ENCODE measurements at regions not wholly inside any gene's neighbourhood (a gene's known extent, or its start where the extent isn't known, plus 50 kb on each side); places are given as distances from the start of the nearest gene placed in this dataset.

GRCh38 chr7:82559193-82559805 lies 115.7 kb upstream of the CACNA2D1 start:
- TF ChIP-seq SMC3 (conservative IDR thresholded peaks at IDR 0.05; ENCODE audit: poor library complexity) (no peak), EP300 (conservative IDR thresholded peaks at IDR 0.05; ENCODE audit: poor library complexity, severe bottlenecking) (peak; percentile 85), EZH2 (IDR thresholded peaks at IDR 0.05; ENCODE audit: borderline replicate concordance, insufficient read depth, low read length, poor library complexity, severe bottlenecking) (no peak), TAF1 (IDR thresholded peaks at IDR 0.05; ENCODE audit: low read depth) (no peak), POLR2AphosphoS5 (IDR thresholded peaks at IDR 0.05) (peak; percentile 70)
- TF ChIP-seq, protein P1, sequence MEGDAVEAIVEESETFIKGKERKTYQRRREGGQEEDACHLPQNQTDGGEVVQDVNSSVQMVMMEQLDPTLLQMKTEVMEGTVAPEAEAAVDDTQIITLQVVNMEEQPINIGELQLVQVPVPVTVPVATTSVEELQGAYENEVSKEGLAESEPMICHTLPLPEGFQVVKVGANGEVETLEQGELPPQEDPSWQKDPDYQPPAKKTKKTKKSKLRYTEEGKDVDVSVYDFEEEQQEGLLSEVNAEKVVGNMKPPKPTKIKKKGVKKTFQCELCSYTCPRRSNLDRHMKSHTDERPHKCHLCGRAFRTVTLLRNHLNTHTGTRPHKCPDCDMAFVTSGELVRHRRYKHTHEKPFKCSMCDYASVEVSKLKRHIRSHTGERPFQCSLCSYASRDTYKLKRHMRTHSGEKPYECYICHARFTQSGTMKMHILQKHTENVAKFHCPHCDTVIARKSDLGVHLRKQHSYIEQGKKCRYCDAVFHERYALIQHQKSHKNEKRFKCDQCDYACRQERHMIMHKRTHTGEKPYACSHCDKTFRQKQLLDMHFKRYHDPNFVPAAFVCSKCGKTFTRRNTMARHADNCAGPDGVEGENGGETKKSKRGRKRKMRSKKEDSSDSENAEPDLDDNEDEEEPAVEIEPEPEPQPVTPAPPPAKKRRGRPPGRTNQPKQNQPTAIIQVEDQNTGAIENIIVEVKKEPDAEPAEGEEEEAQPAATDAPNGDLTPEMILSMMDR (IDR thresholded peaks at IDR 0.05; ENCODE audit: poor library complexity, severe bottlenecking): no peak
- TF ChIP-seq, protein P2, sequence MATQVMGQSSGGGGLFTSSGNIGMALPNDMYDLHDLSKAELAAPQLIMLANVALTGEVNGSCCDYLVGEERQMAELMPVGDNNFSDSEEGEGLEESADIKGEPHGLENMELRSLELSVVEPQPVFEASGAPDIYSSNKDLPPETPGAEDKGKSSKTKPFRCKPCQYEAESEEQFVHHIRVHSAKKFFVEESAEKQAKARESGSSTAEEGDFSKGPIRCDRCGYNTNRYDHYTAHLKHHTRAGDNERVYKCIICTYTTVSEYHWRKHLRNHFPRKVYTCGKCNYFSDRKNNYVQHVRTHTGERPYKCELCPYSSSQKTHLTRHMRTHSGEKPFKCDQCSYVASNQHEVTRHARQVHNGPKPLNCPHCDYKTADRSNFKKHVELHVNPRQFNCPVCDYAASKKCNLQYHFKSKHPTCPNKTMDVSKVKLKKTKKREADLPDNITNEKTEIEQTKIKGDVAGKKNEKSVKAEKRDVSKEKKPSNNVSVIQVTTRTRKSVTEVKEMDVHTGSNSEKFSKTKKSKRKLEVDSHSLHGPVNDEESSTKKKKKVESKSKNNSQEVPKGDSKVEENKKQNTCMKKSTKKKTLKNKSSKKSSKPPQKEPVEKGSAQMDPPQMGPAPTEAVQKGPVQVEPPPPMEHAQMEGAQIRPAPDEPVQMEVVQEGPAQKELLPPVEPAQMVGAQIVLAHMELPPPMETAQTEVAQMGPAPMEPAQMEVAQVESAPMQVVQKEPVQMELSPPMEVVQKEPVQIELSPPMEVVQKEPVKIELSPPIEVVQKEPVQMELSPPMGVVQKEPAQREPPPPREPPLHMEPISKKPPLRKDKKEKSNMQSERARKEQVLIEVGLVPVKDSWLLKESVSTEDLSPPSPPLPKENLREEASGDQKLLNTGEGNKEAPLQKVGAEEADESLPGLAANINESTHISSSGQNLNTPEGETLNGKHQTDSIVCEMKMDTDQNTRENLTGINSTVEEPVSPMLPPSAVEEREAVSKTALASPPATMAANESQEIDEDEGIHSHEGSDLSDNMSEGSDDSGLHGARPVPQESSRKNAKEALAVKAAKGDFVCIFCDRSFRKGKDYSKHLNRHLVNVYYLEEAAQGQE (IDR thresholded peaks at IDR 0.05; ENCODE audit: borderline replicate concordance): peak; percentile 39

All from neural cell (in vitro differentiated cells).